ENCODE measurements at regions not wholly inside any gene's neighbourhood (a gene's known extent, or its start where the extent isn't known, plus 50 kb on each side); places are given as distances from the start of the nearest gene placed in this dataset.
A peak's percentile ranks its signal among the peaks of the same experiment; 100 is the strongest.

DNA sequence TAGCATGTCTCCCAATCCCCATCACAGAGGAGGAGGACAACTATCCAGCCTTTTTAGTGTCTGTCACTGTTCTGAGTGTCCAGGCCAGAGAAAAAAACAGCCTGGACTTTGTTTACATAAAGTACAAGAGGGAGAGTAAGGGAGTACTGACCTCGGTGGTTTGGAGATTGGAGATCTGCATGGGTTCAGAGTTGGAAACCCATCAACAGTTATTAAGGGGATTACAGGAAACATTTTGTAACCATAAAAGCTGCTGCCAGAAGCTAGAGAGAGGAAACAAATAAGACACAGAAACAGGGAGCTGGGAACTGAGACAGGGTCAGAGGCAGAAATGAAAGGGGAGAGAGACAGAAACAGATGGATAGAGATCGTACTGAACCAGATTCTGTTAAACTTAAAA, 131.5 kb upstream of the CTTNBP2NL start:
- no peak overlapping the region for H3K4me3 ChIP-seq (ENCODE audit: low read depth, low read length)
- TF ChIP-seq, protein P1, sequence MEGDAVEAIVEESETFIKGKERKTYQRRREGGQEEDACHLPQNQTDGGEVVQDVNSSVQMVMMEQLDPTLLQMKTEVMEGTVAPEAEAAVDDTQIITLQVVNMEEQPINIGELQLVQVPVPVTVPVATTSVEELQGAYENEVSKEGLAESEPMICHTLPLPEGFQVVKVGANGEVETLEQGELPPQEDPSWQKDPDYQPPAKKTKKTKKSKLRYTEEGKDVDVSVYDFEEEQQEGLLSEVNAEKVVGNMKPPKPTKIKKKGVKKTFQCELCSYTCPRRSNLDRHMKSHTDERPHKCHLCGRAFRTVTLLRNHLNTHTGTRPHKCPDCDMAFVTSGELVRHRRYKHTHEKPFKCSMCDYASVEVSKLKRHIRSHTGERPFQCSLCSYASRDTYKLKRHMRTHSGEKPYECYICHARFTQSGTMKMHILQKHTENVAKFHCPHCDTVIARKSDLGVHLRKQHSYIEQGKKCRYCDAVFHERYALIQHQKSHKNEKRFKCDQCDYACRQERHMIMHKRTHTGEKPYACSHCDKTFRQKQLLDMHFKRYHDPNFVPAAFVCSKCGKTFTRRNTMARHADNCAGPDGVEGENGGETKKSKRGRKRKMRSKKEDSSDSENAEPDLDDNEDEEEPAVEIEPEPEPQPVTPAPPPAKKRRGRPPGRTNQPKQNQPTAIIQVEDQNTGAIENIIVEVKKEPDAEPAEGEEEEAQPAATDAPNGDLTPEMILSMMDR (IDR thresholded peaks at IDR 0.05; ENCODE audit: control insufficient read depth, extremely low read depth, insufficient read depth): no peak
- peak; percentile 41 for DNase-seq (ENCODE audit: low read depth)

DNA sequence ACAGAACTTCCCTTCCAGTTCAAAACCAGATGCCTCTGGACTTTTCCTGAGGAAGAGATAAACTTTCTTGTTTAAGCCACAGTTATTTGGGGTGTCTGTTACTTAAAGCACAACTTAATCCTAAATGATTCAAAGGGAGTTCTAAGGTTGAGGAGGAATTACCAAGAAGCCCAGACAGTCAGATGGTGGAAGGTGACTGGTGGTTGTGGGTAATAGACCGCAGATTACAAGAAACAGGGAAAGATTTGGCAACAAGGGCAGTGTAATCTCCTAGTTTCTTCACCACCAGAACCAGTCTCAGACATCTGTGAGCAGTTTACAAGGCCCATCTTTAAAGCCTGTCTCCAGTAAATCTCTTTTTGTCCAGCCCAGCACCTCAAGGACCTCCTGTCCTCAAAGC, 130.1 kb upstream of the CTTNBP2NL start:
- no peak overlapping the region for H3K4me3 ChIP-seq (ENCODE audit: low read depth, low read length)
- DNase-seq (ENCODE audit: low read depth): no peak
- TF ChIP-seq, protein P1 (IDR thresholded peaks at IDR 0.05; ENCODE audit: control insufficient read depth, extremely low read depth, insufficient read depth): no peak

DNA sequence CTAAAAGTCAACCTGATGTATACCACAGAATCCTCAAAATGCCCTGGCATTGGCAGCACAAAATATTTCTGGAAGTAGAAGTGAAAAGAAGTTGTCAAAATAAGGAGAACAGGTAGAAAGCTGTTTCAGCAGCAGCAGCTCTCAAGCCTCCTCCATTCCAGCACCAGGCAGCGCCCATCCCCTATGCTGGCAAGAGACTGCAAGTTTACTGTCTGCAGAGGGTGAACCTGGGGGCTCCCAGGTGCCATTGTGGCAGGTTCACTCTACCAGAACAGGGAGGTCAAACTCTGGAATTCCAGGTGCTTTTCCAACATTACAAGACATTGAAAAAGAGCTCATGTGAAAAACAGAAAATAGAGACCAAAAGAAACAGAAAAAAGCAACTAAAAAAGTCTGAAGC, 128.8 kb upstream of the CTTNBP2NL start:
- H3K4me3 ChIP-seq (ENCODE audit: low read depth, low read length): no peak overlapping the region
- no peak for DNase-seq (ENCODE audit: low read depth)
- TF ChIP-seq, protein P1 (IDR thresholded peaks at IDR 0.05; ENCODE audit: control insufficient read depth, extremely low read depth, insufficient read depth): no peak

GRCh38 chr1:112267929-112268328, 128.1 kb upstream of the CTTNBP2NL start:
- DNase-seq (ENCODE audit: low read depth): no peak
- TF ChIP-seq, protein P1 (IDR thresholded peaks at IDR 0.05; ENCODE audit: control insufficient read depth, extremely low read depth, insufficient read depth): no peak
- no peak overlapping the region for H3K4me3 ChIP-seq (ENCODE audit: low read depth, low read length)

DNA sequence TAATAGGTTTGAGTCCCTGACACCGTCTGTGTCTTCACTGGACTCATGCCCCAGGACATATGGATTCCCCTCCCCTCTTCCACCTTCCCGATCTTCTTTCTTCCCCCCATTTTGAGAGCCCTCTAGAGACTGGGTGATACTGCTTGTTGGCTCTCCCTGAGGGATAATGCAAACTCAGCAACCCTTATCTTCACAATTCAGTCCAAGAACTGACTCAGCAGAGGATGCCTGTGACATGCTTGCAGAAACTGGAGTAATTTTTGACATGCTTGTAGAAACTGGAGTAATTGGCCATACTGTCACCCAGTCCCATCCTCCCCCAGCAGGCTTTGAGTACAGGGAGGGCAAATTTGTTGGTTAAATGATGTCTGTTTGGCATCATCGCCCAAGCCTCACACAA, 127.6 kb upstream of the CTTNBP2NL start:
- no peak overlapping the region for H3K4me3 ChIP-seq (ENCODE audit: low read depth, low read length)
- TF ChIP-seq, protein P1 (IDR thresholded peaks at IDR 0.05; ENCODE audit: control insufficient read depth, extremely low read depth, insufficient read depth): no peak
- DNase-seq (ENCODE audit: low read depth): no peak

DNA sequence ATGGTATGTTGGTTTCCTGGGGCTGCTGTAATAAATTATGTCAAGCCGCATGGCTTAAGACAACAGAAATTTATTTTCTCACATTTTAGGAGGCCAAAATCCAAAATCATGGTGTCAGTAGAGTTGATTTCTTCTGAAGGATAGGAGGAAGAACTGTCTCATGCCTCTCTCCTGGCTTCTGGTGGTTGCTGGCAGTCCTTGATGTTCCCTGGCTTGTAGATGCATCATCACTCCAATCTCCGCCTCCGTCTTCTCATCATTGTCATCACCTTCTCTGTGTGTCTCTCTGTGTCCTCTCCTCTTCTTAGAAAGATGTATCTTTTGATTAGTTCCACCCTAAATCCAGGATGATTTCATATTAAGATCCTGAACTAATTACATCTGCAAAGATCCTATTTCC, 124.7 kb upstream of the CTTNBP2NL start:
- DNase-seq (ENCODE audit: low read depth): no peak

More for the DNA sequence above, 124.7 kb upstream of the CTTNBP2NL start:
- no peak overlapping the region for H3K4me3 ChIP-seq (ENCODE audit: low read depth, low read length)
- TF ChIP-seq, protein P1 (IDR thresholded peaks at IDR 0.05; ENCODE audit: control insufficient read depth, extremely low read depth, insufficient read depth): no peak

Measured in LNCaP clone FGC (cell line).